ENCODE measurements at regions not wholly inside any gene's neighbourhood (a gene's known extent, or its start where the extent isn't known, plus 50 kb on each side); places are given as distances from the start of the nearest gene placed in this dataset.

DNA sequence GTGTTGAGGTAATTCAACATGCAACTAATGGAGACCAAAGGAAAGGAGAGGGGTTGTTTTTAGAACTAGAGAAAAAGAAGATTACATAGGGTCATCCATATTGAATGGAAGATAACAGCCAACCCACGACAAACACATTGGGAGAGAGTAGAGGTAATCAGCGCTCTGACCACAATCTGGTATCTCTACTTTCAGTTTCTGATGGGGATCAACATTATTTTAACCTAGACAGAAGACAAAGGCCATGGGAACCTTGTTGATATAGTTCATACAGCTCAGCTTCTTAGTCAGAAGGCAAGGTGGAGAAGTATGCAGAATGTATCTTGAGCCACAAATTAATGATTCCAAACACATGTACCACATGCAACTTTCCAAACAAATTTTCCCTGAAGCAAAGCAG lies 537.1 kb upstream of the ST8SIA4 start:
- TF ChIP-seq, protein P1, sequence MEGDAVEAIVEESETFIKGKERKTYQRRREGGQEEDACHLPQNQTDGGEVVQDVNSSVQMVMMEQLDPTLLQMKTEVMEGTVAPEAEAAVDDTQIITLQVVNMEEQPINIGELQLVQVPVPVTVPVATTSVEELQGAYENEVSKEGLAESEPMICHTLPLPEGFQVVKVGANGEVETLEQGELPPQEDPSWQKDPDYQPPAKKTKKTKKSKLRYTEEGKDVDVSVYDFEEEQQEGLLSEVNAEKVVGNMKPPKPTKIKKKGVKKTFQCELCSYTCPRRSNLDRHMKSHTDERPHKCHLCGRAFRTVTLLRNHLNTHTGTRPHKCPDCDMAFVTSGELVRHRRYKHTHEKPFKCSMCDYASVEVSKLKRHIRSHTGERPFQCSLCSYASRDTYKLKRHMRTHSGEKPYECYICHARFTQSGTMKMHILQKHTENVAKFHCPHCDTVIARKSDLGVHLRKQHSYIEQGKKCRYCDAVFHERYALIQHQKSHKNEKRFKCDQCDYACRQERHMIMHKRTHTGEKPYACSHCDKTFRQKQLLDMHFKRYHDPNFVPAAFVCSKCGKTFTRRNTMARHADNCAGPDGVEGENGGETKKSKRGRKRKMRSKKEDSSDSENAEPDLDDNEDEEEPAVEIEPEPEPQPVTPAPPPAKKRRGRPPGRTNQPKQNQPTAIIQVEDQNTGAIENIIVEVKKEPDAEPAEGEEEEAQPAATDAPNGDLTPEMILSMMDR (IDR thresholded peaks at IDR 0.05; ENCODE audit: low read length): no peak
- TF ChIP-seq EZH2 (optimal IDR thresholded peaks at IDR 0.05; ENCODE audit: low read depth, low read length) (no peak), EZH2phosphoT487 (IDR thresholded peaks at IDR 0.05; ENCODE audit: low read length) (no peak)
- Histone ChIP-seq H3K4me3 (ENCODE audit: low read length) (no peak overlapping the region), H3K9ac (ENCODE audit: low read length) (no peak overlapping the region), H3K9me2 (replicated peaks; ENCODE audit: insufficient read depth, low read length) (no peaks in the 10 kb centered on the region), H3K36me3 (replicated peaks; ENCODE audit: insufficient read depth, low read length) (no peaks in the 10 kb centered on the region), H3K4me2 (ENCODE audit: low read depth, low read length) (peak overlapping the region; percentile 6; the same call in 1 of the 2 replicates), H2AFZ (ENCODE audit: low read length) (no peak overlapping the region), H3K9me3 (replicated peaks; ENCODE audit: insufficient read depth, low read length) (no peaks in the 10 kb centered on the region), H4K20me1 (ENCODE audit: insufficient read depth, low read length) (no peaks in the 10 kb centered on the region), H3K79me2 (ENCODE audit: low read length) (no peaks in the 10 kb centered on the region), H3K4me1 (ENCODE audit: low read length) (0 out of 2 replicates have a peak, but pooled peaks cover 3% of the 10 kb centered on the region), H3F3A (ENCODE audit: insufficient read depth, low read length) (no peaks in the 10 kb centered on the region), H3K27ac (ENCODE audit: low read length) (no peak overlapping the region), H3K27me3 (replicated peaks; ENCODE audit: insufficient read depth, low read length) (no peaks in the 10 kb centered on the region)
- peak; percentile 55 for DNase-seq

DNA sequence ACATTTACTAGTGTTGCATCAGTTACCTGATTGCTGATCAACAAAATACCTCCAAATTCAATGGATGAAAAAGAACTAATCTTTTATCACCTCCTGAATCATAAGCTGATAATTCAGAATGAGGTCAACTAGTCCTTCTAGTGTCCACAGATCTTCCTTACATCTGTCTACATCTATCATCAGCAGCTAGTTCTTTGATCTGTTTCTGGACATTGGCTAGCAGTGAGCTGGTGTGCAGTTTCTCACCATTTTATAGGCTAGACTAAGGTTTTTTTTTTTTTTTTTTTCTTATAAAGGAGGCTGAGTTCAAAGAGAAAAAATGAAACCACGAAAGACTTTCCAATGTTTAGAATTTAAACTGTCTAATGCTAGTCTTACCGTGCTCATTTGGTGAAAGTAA lies 534.3 kb upstream of the ST8SIA4 start:
- H3K9ac ChIP-seq (ENCODE audit: low read length): no peak overlapping the region
- no peaks in the 10 kb centered on the region for H3K27me3 ChIP-seq (replicated peaks; ENCODE audit: insufficient read depth, low read length)
- H3K36me3 ChIP-seq (replicated peaks; ENCODE audit: insufficient read depth, low read length): no peaks in the 10 kb centered on the region
- no peaks in the 10 kb centered on the region for H3K9me3 ChIP-seq (replicated peaks; ENCODE audit: insufficient read depth, low read length)
- no peak for TF ChIP-seq EZH2phosphoT487 (IDR thresholded peaks at IDR 0.05; ENCODE audit: low read length)
- TF ChIP-seq, protein P1 (IDR thresholded peaks at IDR 0.05; ENCODE audit: low read length): no peak
- TF ChIP-seq EZH2 (optimal IDR thresholded peaks at IDR 0.05; ENCODE audit: low read depth, low read length): no peak
- H3K79me2 ChIP-seq (ENCODE audit: low read length): no peaks in the 10 kb centered on the region
- no peak for DNase-seq
- no peaks in the 10 kb centered on the region for H3K9me2 ChIP-seq (replicated peaks; ENCODE audit: insufficient read depth, low read length)
- no peak overlapping the region for H3K4me3 ChIP-seq (ENCODE audit: low read length)
- H3K4me2 ChIP-seq (ENCODE audit: low read depth, low read length): no peak overlapping the region
- H3F3A ChIP-seq (ENCODE audit: insufficient read depth, low read length): no peaks in the 10 kb centered on the region
- no peaks in the 10 kb centered on the region for H4K20me1 ChIP-seq (ENCODE audit: insufficient read depth, low read length)
- H3K27ac ChIP-seq (ENCODE audit: low read length): no peak overlapping the region
- H3K4me1 ChIP-seq (ENCODE audit: low read length): 0 out of 2 replicates have a peak, but pooled peaks cover 3% of the 10 kb centered on the region
- H2AFZ ChIP-seq (ENCODE audit: low read length): no peak overlapping the region

DNA sequence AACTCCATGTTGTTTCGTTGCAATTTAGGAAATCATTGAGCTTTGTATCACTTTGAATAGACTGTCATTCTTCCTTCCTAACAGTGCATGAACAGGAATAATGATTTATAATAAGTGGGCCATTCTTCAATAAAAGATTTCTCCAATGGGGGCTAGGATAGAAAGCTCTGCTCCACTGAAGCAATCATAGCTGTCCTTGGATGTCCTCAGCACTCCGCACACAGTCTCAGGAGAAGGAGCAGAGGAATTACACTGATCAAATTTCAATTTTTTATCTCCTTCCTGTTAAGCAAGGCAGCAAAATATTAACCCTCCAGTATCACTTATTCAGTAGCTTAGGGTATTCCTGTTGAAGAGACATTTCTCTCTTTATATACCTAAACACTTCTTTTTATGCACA lies 532.7 kb upstream of the ST8SIA4 start:
- no peak overlapping the region for H3K4me2 ChIP-seq (ENCODE audit: low read depth, low read length)
- 0 out of 2 replicates have a peak, but pooled peaks cover 3% of the 10 kb centered on the region for H3K4me1 ChIP-seq (ENCODE audit: low read length)
- no peaks in the 10 kb centered on the region for H3K9me3 ChIP-seq (replicated peaks; ENCODE audit: insufficient read depth, low read length)
- no peaks in the 10 kb centered on the region for H4K20me1 ChIP-seq (ENCODE audit: insufficient read depth, low read length)
- TF ChIP-seq, protein P1 (IDR thresholded peaks at IDR 0.05; ENCODE audit: low read length): no peak
- TF ChIP-seq EZH2 (optimal IDR thresholded peaks at IDR 0.05; ENCODE audit: low read depth, low read length): no peak
- TF ChIP-seq EZH2phosphoT487 (IDR thresholded peaks at IDR 0.05; ENCODE audit: low read length): no peak
- H3K36me3 ChIP-seq (replicated peaks; ENCODE audit: insufficient read depth, low read length): no peaks in the 10 kb centered on the region
- no peak overlapping the region for H2AFZ ChIP-seq (ENCODE audit: low read length)
- DNase-seq: no peak
- H3K9me2 ChIP-seq (replicated peaks; ENCODE audit: insufficient read depth, low read length): no peaks in the 10 kb centered on the region
- H3K79me2 ChIP-seq (ENCODE audit: low read length): no peaks in the 10 kb centered on the region
- H3K27me3 ChIP-seq (replicated peaks; ENCODE audit: insufficient read depth, low read length): no peaks in the 10 kb centered on the region
- H3K27ac ChIP-seq (ENCODE audit: low read length): no peak overlapping the region
- no peak overlapping the region for H3K9ac ChIP-seq (ENCODE audit: low read length)
- H3K4me3 ChIP-seq (ENCODE audit: low read length): no peak overlapping the region
- H3F3A ChIP-seq (ENCODE audit: insufficient read depth, low read length): no peaks in the 10 kb centered on the region
